Activated CD4-positive, alpha-beta T cell treated with anti-CD3 and anti-CD28 coated beads, Interleukin-2, Interleukin-4, amounts not matched to agents 100 ng/mL and 50 ng/mL, durations not matched to agents 16 hours and 8 hours (primary cell): ENCODE measurements at regions not wholly inside any gene's neighbourhood (a gene's known extent, or its start where the extent isn't known, plus 50 kb on each side); places are given as distances from the start of the nearest gene placed in this dataset.
"Not testable (repeated sequence)": the region's sequence is repeated elsewhere in the genome, so short reads cannot be mapped to it uniquely, and the experiment has no call there.

Source experiments
- DNase-seq: peaks from one replicate; pipeline ENCODE4 v3.0.0-alpha.2; 2020; ENCODE audit warnings: low spot score

GRCh38 chr20:4350096-4350495, 101.0 kb upstream of the ADRA1D start:
- DNase-seq, result no peak

- DNase-seq, result no peak
Measured at GRCh38 chr20:4344670-4345069, 95.6 kb upstream of the ADRA1D start.

- no peak for DNase-seq
Measured at GRCh38 chr20:4342609-4343008, 93.5 kb upstream of the ADRA1D start.

- DNase-seq, result no peak
Measured at GRCh38 chr20:4341804-4342485, 92.9 kb upstream of the ADRA1D start.

GRCh38 chr20:4335722-4336121, 86.6 kb upstream of the ADRA1D start:
- DNase-seq, result no peak

- DNase-seq, result no peak
Measured at GRCh38 chr20:4332121-4332860, 83.2 kb upstream of the ADRA1D start.

- no peak for DNase-seq
Measured at GRCh38 chr20:4330011-4330410, 80.9 kb upstream of the ADRA1D start.

GRCh38 chr20:4329232-4329631, 80.1 kb upstream of the ADRA1D start:
- DNase-seq, result no peak

GRCh38 chr20:4328541-4328940, 79.5 kb upstream of the ADRA1D start:
- DNase-seq, result no peak

- DNase-seq, result no peak
Measured at GRCh38 chr20:4327956-4328355, 78.9 kb upstream of the ADRA1D start.

GRCh38 chr20:4326195-4327065, 77.3 kb upstream of the ADRA1D start:
- DNase-seq, result no peak

- DNase-seq, result no peak
Measured at GRCh38 chr20:4325548-4326187, 76.6 kb upstream of the ADRA1D start.

GRCh38 chr20:4324611-4325243, 75.6 kb upstream of the ADRA1D start:
- no peak for DNase-seq

- no peak for DNase-seq
Measured at GRCh38 chr20:4322499-4322898, 73.4 kb upstream of the ADRA1D start.

GRCh38 chr20:4320291-4320690, 71.2 kb upstream of the ADRA1D start:
- DNase-seq, result no peak

GRCh38 chr20:4318891-4319290, 69.8 kb upstream of the ADRA1D start:
- no peak for DNase-seq

- not testable (repeated sequence) for DNase-seq
Measured at GRCh38 chr20:4310616-4311015, 61.5 kb upstream of the ADRA1D start.

- no peak for DNase-seq
Measured at GRCh38 chr20:4306206-4306605, 57.1 kb upstream of the ADRA1D start.

- no peak for DNase-seq
Measured at GRCh38 chr20:4305091-4305490, 56.0 kb upstream of the ADRA1D start.

GRCh38 chr20:4304601-4305000, 55.5 kb upstream of the ADRA1D start:
- DNase-seq, result no peak

- no peak for DNase-seq
Measured at GRCh38 chr20:4303136-4303535, 54.0 kb upstream of the ADRA1D start.

GRCh38 chr20:4300921-4301320, 51.8 kb upstream of the ADRA1D start:
- no peak for DNase-seq
